ENCODE measurements at regions not wholly inside any gene's neighbourhood (a gene's known extent, or its start where the extent isn't known, plus 50 kb on each side); places are given as distances from the start of the nearest gene placed in this dataset.

GRCh38 chr18:47490882-47491281, 239.4 kb upstream of the SKOR2 start:
- no peak overlapping the region for H3K27ac ChIP-seq
- TF ChIP-seq CTCF (conservative IDR thresholded peaks at IDR 0.05) (no peak), ZFX (IDR thresholded peaks at IDR 0.05) (no peak)

- H3K27ac ChIP-seq, result no peak overlapping the region
- no peak for TF ChIP-seq ZFX (IDR thresholded peaks at IDR 0.05)
These were observed 233.8 kb upstream of the SKOR2 start for GRCh38 chr18:47485221-47485797.

GRCh38 chr18:47484068-47484467, 232.6 kb upstream of the SKOR2 start:
- no peak for TF ChIP-seq ZFX (IDR thresholded peaks at IDR 0.05)
- TF ChIP-seq CTCF (conservative IDR thresholded peaks at IDR 0.05), result no peak

GRCh38 chr18:47480166-47480565, 228.7 kb upstream of the SKOR2 start:
- H3K27ac ChIP-seq, result no peak overlapping the region
- no peak for TF ChIP-seq CTCF (conservative IDR thresholded peaks at IDR 0.05)
- no peak for TF ChIP-seq ZFX (IDR thresholded peaks at IDR 0.05)

More at GRCh38 chr18:47484068-47484467, 232.6 kb upstream of the SKOR2 start:
- H3K27ac ChIP-seq, result no peak overlapping the region

GRCh38 chr18:47471784-47472183, 220.3 kb upstream of the SKOR2 start:
- no peak for TF ChIP-seq ZFX (IDR thresholded peaks at IDR 0.05)
- TF ChIP-seq CTCF (conservative IDR thresholded peaks at IDR 0.05), result no peak

GRCh38 chr18:47470941-47471340, 219.5 kb upstream of the SKOR2 start:
- H3K27ac ChIP-seq, result no peak overlapping the region
- TF ChIP-seq ZFX (IDR thresholded peaks at IDR 0.05) (no peak), CTCF (conservative IDR thresholded peaks at IDR 0.05) (no peak)

More at GRCh38 chr18:47471784-47472183, 220.3 kb upstream of the SKOR2 start:
- H3K27ac ChIP-seq, result no peak overlapping the region

- TF ChIP-seq CTCF (conservative IDR thresholded peaks at IDR 0.05), result no peak
- no peak for TF ChIP-seq ZFX (IDR thresholded peaks at IDR 0.05)
These were observed 218.1 kb upstream of the SKOR2 start for GRCh38 chr18:47469576-47469975.

GRCh38 chr18:47461977-47462376, 210.5 kb upstream of the SKOR2 start:
- TF ChIP-seq CTCF (conservative IDR thresholded peaks at IDR 0.05) (no peak), ZFX (IDR thresholded peaks at IDR 0.05) (no peak)
- no peak overlapping the region for H3K27ac ChIP-seq

More at GRCh38 chr18:47469576-47469975, 218.1 kb upstream of the SKOR2 start:
- H3K27ac ChIP-seq, result no peak overlapping the region
